Activated T-cell treated with anti-CD3 and anti-CD28 coated beads, Interleukin-2, amount 50 U/mL, for 48 hours (primary cell): ENCODE measurements at regions not wholly inside any gene's neighbourhood (a gene's known extent, or its start where the extent isn't known, plus 50 kb on each side); places are given as distances from the start of the nearest gene placed in this dataset.

Experiments used
- DNase-seq, 2 experiments: peaks; one replicate each; pipeline ENCODE4 v3.0.0-alpha.2; 2020

DNA sequence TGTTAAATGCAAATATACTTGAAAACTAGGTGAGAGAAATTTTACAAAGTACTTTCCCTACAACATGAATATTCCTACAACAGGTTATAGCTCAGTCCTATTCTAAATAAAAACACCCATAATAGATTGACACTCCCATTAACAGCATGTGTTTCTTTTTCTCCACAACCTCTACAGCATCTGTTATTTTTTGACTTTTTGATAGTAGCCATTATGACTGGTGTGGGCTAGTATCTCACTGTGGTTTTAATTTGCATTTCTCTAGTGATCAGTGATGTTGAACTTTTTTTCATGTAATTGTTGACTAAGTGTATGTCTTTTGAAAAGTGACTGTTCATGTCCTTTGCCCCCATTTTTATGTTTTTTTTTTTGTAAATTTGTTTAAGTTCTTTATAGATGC is 1506.1 kb upstream of the CDH9 start:
- DNase-seq: no peak

GRCh38 chr5:28543473-28544098 is 1505.2 kb upstream of the CDH9 start:
- DNase-seq: no peak

- DNase-seq: no peak
Measured at GRCh38 chr5:28542987-28543386, 1504.6 kb upstream of the CDH9 start.

GRCh38 chr5:28523888-28524635 is 1485.7 kb upstream of the CDH9 start:
- DNase-seq: no peak

- no peak for DNase-seq
Measured at GRCh38 chr5:28523416-28523815, 1485.0 kb upstream of the CDH9 start.

DNA sequence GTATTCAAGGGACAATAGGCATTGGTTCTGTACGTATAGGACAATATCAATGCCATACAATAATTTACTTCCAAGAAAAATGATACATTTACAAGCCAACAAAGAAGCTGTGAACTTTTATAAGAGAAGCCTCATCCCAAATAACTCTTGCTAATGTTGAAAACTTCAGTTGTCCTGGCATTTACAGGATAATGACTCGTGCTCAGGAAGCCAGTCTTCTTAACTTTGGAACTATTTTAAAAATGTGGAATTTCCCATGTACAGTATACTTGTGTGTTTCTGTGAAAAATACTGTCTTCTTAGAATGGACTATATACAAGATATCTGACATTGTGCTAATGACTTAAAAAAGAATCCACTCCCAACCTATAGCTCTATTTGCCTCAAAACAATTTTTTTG is 1479.3 kb upstream of the CDH9 start:
- DNase-seq: no peak

DNA sequence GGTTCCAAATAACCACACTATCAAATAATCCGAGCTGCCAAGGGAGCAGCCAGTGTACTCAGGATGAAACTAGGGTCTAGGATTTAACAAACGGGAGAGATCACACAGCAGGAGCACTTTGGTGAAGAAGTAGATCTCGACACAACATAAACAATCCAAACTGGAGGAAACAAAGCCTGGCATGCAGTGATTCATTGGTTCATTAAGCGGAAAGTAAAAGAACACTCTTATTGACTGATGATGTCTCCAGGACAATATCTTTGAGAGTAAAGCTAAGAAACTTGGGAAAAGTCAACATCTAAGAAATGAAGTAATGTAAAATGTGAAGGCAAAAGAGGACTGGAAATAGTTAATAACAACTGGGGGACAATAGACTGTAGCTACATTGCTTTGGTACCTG is 1478.3 kb upstream of the CDH9 start:
- no peak for DNase-seq

DNA sequence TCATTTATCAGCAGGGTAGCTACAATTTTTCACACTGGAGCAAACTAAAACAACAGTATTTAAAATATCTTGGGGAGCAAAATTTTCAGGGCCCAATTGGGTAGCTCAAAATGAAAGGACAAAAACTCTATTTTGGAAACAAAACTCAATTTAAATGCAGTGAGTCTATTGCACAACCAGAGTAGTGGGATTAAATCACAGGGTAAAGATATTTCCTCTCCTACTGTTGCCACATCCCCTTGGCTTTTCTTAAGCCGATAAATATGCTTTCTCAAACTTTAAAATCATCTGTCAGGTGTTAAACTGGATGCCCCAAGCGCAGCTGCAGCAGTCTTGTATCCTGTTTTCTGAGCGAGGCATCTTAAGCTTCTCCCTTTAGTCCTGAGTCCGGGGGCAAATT is 1474.3 kb upstream of the CDH9 start:
- DNase-seq: no peak

DNA sequence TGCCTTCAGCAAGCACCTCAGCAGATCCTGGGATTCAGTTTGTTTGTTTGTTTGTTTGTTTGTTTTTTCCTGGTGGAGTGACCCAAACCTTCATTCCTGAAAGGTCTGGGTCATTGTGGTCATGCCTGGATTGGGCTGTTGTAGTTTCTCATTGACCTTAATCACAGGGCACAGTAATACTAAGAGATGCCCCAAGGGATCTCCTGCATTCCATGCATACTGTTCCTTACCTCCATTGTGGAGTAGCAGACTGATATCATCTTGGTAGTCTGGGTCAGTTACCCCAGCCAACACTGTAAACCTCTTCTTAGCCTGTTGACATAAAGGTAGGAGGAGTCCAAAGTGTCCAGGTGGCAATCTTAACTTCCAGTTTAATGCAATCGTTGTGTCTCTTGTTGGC is 1466.7 kb upstream of the CDH9 start:
- DNase-seq: no peak

DNA sequence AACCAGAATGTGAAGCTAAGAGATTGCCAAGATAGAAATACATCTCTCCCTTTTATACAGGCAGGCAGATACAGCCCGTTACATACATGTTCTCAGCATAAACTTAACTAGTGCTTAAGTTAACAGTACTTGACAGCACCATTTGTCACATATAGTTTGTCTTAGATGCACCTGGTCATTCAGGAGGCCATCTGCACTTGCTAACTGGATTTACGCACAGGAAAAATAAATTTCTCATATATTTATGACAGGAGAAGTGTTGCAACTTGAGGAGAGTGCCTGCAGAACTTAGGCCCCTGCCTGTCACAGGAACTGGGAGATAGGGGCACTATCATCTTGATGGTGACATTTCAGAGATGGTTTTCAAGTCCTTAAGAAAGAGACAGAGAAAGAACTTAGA is 1462.1 kb upstream of the CDH9 start:
- no peak for DNase-seq

DNA sequence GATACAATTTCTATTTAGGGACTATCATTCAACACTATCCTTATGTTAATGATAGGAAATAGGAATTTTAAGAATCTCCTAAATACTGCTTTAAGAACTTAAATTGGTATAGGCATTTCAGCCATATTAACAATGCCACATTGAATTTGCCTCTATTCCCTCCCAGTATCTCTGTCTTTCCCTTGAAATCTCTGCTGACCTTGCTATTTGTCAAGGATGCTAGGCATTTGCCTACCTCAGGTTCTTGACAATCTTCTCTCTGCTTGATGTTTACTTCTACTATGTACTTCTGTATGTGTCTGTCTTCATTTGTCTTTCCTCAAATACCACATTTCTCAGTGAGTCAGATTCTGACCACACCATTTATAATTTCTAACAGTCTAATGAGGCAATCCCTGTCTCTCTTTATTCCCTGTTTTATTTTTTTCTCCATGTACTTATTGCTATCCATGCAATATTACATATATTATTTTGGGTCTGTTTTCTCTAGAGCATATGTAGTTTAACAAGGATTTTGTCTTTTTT is 1461.4 kb upstream of the CDH9 start:
- no peak for DNase-seq

GRCh38 chr5:28495876-28496275 is 1457.5 kb upstream of the CDH9 start:
- no peak for DNase-seq

DNA sequence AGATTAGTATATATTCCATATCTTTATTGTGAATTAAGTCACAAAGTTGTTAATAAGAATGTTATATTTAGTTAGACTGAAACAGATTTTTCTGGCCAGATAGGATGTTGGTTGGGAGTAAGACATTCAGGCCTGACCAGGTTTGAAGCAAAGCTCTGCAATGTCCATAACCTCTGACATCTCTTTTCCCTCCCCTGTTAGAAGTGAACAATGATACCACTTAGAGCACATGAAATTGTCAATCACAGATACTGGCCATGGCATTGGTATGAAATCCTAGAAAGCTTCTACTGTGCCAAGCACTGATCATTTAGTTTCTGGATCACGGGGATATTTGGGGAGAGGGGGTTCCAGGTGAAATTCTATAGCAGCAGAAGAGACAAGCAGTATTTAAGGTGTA is 1455.1 kb upstream of the CDH9 start:
- DNase-seq: no peak

DNA sequence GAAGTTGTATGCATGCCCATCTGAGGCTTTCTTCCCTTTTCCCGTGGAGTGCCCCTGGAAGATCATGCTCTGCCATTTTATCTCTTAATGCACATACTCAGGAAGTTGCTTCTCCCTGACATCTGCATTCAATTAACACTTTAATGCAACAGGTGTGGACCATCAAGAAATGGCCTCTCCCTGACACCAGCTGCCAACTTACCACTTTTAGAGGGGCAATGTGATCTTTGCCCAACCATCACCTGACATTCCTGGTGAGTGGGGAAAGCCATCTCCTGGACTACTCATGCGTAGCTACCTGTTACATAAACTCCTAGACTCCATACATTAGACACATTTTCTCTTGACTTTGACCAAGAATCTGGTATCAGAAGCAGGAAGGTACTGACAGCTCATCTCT is 1450.4 kb upstream of the CDH9 start:
- no peak for DNase-seq

- no peak for DNase-seq
Measured at GRCh38 chr5:28483327-28484025, 1445.1 kb upstream of the CDH9 start.

DNA sequence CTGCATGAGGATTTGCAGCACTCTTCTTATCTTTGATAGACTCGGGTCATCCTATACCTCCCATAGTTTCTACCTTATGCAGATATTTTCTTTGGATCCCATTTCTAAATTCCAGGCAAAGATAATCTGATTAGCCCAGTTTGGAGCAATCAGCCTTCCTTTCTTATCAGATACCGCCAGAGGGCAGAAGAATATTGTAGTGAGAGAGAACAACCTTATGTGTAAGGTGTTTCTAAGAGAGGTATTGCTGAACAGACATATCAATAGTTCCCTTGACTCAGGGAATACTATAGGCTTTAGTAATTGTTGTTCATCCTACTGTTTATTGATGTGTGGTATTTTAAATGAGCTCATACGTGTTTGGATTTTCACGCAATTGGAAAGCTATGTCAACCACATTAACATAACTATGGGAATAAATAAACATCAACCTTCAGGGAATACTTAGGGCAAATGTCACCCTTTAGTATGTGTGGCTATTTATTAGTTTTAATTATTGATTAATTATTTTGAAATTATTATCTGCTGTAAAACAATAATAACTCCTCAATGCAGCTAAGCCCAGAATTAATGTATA is 1435.2 kb upstream of the CDH9 start:
- DNase-seq: no peak

DNA sequence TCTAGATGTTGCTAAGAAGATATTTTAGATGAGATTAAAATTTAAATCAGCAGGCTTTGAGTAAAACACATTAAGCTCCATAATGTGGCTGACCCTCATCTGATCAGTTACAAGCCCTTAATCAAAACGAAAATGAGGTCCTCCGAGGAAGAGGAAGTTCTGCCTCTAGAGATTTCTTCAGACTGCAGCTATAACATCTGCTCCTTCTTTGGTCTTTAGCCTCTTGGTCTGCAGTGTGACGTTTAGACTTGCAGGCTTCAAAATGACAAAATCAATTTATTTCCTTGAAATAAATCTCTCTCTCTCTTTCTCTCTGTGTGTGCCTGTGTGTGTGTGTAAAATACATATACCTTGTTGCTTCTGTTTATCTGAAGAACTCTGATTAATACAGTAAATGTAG is 1429.8 kb upstream of the CDH9 start:
- DNase-seq: no peak

- DNase-seq: no peak
Measured at GRCh38 chr5:28463728-28464127, 1425.3 kb upstream of the CDH9 start.

DNA sequence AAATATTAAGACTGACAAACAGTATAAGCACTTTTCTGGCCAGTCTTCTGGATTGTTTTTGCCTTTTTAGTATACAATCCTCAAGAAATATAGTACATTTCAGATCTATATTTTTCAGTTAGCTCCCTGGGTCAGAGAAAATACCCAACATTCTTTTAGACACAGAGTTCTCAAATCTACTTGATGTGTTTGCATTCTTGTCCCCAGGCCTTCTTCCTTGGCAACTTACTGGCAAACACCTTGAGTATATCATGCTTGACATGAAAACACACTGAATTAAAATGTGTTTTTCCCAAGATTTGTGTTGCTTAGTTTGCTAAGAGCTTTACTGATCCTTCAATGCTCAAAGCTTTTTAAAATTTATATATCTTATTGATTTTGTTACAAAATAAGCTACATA is 1413.1 kb upstream of the CDH9 start:
- DNase-seq: no peak

DNA sequence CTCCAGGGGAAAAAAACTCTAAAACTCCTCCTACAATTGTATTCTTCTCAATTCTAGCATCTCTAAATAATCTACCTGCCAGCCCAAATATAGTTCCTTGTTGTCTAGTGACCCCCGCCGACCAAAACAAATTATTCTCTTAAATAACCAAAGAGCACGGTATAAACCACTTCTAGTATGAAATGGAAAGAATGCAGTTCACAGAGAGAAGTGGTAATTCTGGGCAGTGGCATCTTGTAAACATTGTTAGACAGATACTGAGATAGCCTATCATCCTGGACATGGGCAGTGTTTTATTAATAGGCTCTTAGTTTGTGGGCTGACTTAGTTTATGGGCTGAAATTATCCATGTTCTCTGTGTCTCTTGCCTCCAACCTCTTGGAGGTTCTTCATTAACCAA is 1412.6 kb upstream of the CDH9 start:
- DNase-seq: no peak

- DNase-seq: no peak
Measured at GRCh38 chr5:28448791-28449190, 1410.4 kb upstream of the CDH9 start.

GRCh38 chr5:28430565-28431178 is 1392.3 kb upstream of the CDH9 start:
- DNase-seq: no peak

DNA sequence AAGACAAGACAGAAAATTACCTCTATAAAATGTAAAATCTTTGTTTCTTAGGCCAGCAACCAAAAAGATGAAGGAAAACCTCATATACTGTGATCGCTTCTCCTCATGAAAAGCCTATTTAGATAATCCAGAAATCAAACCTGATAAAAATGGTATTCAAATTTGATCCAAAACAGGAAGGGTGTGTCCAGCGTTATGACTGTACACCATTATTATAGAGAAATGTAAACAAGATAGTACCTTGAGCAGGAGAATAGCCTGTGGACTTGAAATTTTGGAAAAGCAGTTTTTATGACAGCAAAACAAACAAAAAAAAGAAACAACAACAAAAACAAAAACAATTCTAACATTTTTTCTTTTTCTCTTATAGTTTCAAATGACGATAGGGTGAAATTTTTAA is 1382.8 kb upstream of the CDH9 start:
- DNase-seq: no peak
